CD4-positive, alpha-beta T cell (primary cell): ENCODE measurements at regions not wholly inside any gene's neighbourhood (a gene's known extent, or its start where the extent isn't known, plus 50 kb on each side); places are given as distances from the start of the nearest gene placed in this dataset.

Experiments used
- ATAC-seq: fragments of 200-7000 bp; cut with Tn5 transposase; one replicate; pipeline ENCODE4 v1.10.0; 2022; ENCODE audit warnings: mild to moderate bottlenecking; ENCODE audit not compliant: poor library complexity
- CTCF ChIA-PET: fragments of 350-600 bp; sonication (Branson Sonifier 250); formaldehyde crosslinking; loops from one replicate; lab custom pipeline; 2021; ENCODE audit warnings: antibody characterized with exemption, inconsistent platforms; lab: Charles Lee
- POLR2A ChIA-PET: fragments of 350-600 bp; sonication (Branson Sonifier 250); formaldehyde crosslinking; loops from one replicate; lab custom pipeline; 2021; ENCODE audit warnings: antibody characterized with exemption, inconsistent platforms; lab: Charles Lee
- DNase-seq, 14 experiments: peaks; one replicate each; pipeline ENCODE4 v3.0.0-alpha.2; 2013 to 2020; ENCODE audit warnings: mixed read lengths in 2 of 14
- H3K27ac ChIP-seq, 2 donors: one replicate each; pipeline versions ENCODE4 v1.5.1 to v1.7.0; 2013; ENCODE audit warnings: low read length in 2 of 2, low read depth in 1 of 2, mild to moderate bottlenecking in 1 of 2
- H3K27me3 ChIP-seq, 2 experiments: 1 replicate in 1 of 2; 2 replicates in 1 of 2; pipeline versions ENCODE4 v1.6.1 to v1.7.0; 2013; ENCODE audit warnings: low read length in 2 of 2, control low read depth in 1 of 2, mild to moderate bottlenecking in 1 of 2, moderate library complexity in 1 of 2; ENCODE audit not compliant: insufficient read depth in 2 of 2, control insufficient read depth in 1 of 2
- H3K36me3 ChIP-seq: one replicate; pipeline ENCODE4 v1.6.1; 2013; ENCODE audit warnings: low read length, control low read depth; ENCODE audit not compliant: insufficient read depth
- H3K4me1 ChIP-seq: one replicate; pipeline ENCODE4 v1.6.1; 2013; ENCODE audit warnings: low read length, control low read depth; ENCODE audit not compliant: insufficient read depth
- H3K4me3 ChIP-seq: one replicate; pipeline ENCODE4 v1.5.1; 2013; ENCODE audit warnings: mild to moderate bottlenecking, low read length, moderate library complexity
- H3K9me3 ChIP-seq, 2 experiments: 1 replicate in 1 of 2; 2 replicates in 1 of 2; pipeline versions ENCODE4 v1.6.1 to v1.7.0; 2013; ENCODE audit warnings: low read length in 2 of 2, mild to moderate bottlenecking in 2 of 2, control low read depth in 1 of 2, moderate library complexity in 1 of 2; ENCODE audit not compliant: control insufficient read depth in 1 of 2, insufficient read depth in 1 of 2
- H3K27ac Mint-ChIP-seq: one replicate; pipeline ENCODE4 v1.8.0; 2020; ENCODE audit warnings: mixed read lengths
- H3K27me3 Mint-ChIP-seq: one replicate; pipeline ENCODE4 v1.8.0; 2021; ENCODE audit warnings: mixed read lengths
- H3K36me3 Mint-ChIP-seq: one replicate; pipeline ENCODE4 v1.8.0; 2021; ENCODE audit warnings: low read depth, mixed read lengths
- H3K4me1 Mint-ChIP-seq: one replicate; pipeline ENCODE4 v1.8.0; 2021; ENCODE audit warnings: low read depth, mixed read lengths
- H3K4me3 Mint-ChIP-seq: one replicate; pipeline ENCODE4 v1.8.0; 2020; ENCODE audit warnings: mild to moderate bottlenecking, mixed read lengths
- H3K9me3 Mint-ChIP-seq: one replicate; pipeline ENCODE4 v1.8.0; 2020; ENCODE audit warnings: mixed read lengths
- intact Hi-C, 2 experiments: fragments of 100-400 bp; cut with DNase I in 1 of 2; cut with micrococcal nuclease in 1 of 2; formaldehyde crosslinking; loops; one replicate each; pipeline versions ENCODE4 v1.15.1 to v1.9.0; 2023 to 2025; cut with DNase I, micrococcal nuclease
- TF ChIP-seq, protein P1 (sequence below): fragments of 200-600 bp; IDR thresholded peaks from one replicate; pipeline ENCODE4 v1.8.0; 2022; ENCODE audit warnings: antibody characterized with exemption, mild to moderate bottlenecking

DNA sequence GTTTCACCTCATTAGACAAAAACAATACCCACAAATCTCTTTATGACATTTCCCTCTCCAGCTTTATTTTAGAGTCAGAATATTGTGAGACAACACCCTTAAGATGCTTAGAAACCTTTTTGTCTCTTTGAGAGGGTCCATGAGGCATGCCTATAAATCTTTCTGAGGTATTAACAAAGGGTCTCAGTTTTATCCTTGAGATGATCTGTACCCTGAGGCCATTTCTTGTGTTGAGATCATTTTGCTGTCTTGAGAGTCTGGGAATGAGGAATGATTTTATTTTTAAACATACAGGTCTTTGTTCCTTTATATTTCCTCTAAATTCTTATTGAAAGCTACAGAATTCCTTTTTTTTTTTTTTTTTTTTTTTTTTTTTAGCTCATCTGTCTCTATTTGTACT, 179.7 kb upstream of the HS3ST4 start:
- ChIA-PET POLR2A (no interaction called here), CTCF (no interaction called here)
- intact Hi-C loops, result no loop called here
- Mint-ChIP-seq H3K9me3 (no peaks in the 10 kb centered on the region), H3K27me3 (peaks cover 20% of the 10 kb centered on the region), H3K4me1 (no peaks in the 10 kb centered on the region), H3K36me3 (no peaks in the 10 kb centered on the region), H3K4me3 (no peak overlapping the region), H3K27ac (no peak overlapping the region)
- no peaks in the 10 kb centered on the region for H3K36me3 ChIP-seq
- no peak overlapping the region for H3K4me3 ChIP-seq
- H3K4me1 ChIP-seq, result no peaks in the 10 kb centered on the region
- ATAC-seq (no peak), DNase-seq (no peak)
- peaks cover 0 to 8% of the 10 kb centered on the region in 2 experiments for H3K9me3 ChIP-seq
- TF ChIP-seq, protein P1, sequence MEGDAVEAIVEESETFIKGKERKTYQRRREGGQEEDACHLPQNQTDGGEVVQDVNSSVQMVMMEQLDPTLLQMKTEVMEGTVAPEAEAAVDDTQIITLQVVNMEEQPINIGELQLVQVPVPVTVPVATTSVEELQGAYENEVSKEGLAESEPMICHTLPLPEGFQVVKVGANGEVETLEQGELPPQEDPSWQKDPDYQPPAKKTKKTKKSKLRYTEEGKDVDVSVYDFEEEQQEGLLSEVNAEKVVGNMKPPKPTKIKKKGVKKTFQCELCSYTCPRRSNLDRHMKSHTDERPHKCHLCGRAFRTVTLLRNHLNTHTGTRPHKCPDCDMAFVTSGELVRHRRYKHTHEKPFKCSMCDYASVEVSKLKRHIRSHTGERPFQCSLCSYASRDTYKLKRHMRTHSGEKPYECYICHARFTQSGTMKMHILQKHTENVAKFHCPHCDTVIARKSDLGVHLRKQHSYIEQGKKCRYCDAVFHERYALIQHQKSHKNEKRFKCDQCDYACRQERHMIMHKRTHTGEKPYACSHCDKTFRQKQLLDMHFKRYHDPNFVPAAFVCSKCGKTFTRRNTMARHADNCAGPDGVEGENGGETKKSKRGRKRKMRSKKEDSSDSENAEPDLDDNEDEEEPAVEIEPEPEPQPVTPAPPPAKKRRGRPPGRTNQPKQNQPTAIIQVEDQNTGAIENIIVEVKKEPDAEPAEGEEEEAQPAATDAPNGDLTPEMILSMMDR, result no peak
- H3K27ac ChIP-seq, result no peak overlapping the region
- H3K27me3 ChIP-seq, result peaks cover 0 to 7% of the 10 kb centered on the region in 2 experiments

DNA sequence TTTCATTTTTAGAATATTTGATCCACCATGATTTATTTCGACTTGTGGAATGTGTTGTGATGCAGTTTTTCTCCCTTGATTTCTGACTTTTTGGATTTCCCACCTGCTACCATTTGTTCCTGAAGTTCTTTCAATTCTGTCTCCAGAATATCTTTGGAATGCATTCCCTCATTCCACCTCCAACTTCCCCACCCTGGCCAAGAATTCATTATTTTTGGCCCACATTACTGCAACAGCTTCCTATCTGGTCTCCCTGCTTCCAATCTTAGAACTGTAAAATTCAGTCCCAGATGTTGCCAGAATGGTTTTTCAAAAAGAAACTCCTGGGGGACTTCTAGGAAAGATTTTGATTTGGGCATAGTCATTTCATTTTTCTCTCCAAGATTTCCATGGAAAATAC, 182.3 kb upstream of the HS3ST4 start:
- DNase-seq (no peak), ATAC-seq (no peak)
- no peaks in the 10 kb centered on the region for H3K36me3 ChIP-seq
- ChIA-PET POLR2A (no interaction called here), CTCF (no interaction called here)
- H3K27ac Mint-ChIP-seq, result no peak overlapping the region
- H3K4me1 ChIP-seq, result no peaks in the 10 kb centered on the region
- H3K9me3 ChIP-seq, result peaks cover 0 to 3% of the 10 kb centered on the region in 2 experiments
- no peaks in the 10 kb centered on the region for H3K36me3 Mint-ChIP-seq
- H3K27me3 ChIP-seq, result peaks cover 0 to 9% of the 10 kb centered on the region in 2 experiments
- H3K27ac ChIP-seq, result no peak overlapping the region
- no peak overlapping the region for H3K4me3 ChIP-seq
- no peaks in the 10 kb centered on the region for H3K9me3 Mint-ChIP-seq
- intact Hi-C loops, result no loop called here
- H3K27me3 Mint-ChIP-seq, result peaks cover 33% of the 10 kb centered on the region
- TF ChIP-seq, protein P1, result no peak
- no peaks in the 10 kb centered on the region for H3K4me1 Mint-ChIP-seq
- H3K4me3 Mint-ChIP-seq, result no peak overlapping the region

DNA sequence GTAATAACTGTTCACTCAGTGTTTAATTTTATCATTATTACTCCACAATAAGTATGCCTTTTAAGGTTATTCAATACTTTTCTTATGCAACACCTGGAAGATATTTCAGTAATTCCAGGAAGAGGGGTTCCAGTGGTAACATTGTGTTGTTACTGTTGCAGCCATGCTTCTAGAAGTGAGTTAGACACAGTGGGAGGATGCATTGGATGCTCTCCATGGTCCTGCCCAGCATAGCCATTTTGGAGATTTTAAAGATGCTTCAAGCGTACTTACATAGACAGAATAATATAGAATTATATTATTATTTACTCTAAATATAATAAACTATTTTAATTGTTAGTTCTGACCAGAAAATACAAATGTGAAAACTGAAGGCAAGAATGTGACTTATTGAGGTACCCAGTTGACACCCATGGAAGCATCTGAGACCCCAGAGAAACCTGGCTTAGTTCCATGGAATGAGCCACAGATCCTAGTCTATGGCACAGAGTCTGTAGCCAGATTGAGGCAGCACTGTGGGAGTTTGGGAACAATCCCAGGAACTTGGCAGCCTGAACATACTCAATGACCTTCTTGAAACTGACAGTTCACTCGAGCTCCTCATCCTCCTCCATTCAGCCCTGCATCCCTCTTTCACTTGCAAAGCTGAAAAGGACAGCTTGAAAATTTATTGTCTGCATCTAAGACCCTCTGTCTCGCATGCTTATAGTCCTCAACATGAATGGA, 190.1 kb upstream of the HS3ST4 start:
- no peaks in the 10 kb centered on the region for H3K4me1 Mint-ChIP-seq
- Histone ChIP-seq H3K4me1 (no peaks in the 10 kb centered on the region), H3K27me3 (peaks cover 2 to 6% of the 10 kb centered on the region in 2 experiments), H3K9me3 (no peaks in the 10 kb centered on the region), H3K4me3 (no peak overlapping the region), H3K36me3 (no peaks in the 10 kb centered on the region), H3K27ac (no peak overlapping the region)
- H3K9me3 Mint-ChIP-seq, result no peaks in the 10 kb centered on the region
- peaks cover 17% of the 10 kb centered on the region for H3K27me3 Mint-ChIP-seq
- no peak for DNase-seq
- H3K36me3 Mint-ChIP-seq, result no peaks in the 10 kb centered on the region
- TF ChIP-seq, protein P1, result no peak
- no peak overlapping the region for H3K4me3 Mint-ChIP-seq
- POLR2A ChIA-PET, result no interaction called here
- no peak for ATAC-seq
- no peak overlapping the region for H3K27ac Mint-ChIP-seq
- intact Hi-C loops, result no loop called here
- CTCF ChIA-PET, result no interaction called here
